GM12878 (cell line): ENCODE measurements at regions not wholly inside any gene's neighbourhood (a gene's known extent, or its start where the extent isn't known, plus 50 kb on each side); places are given as distances from the start of the nearest gene placed in this dataset.

Source experiments
- ATAC-seq: fragments of 200-7000 bp; cut with Tn5 transposase; 3 replicates; pipeline ENCODE4 v1.9.1; 2020; ENCODE audit warnings: mild to moderate bottlenecking, moderate library complexity
- BruUV-seq: library from RNA; stranded (reverse); fragments of 400-500 nt; replicated peaks from 2 replicates; lab custom pipeline; 2021; lab: Mats Ljungman, UMichigan
- CTCF ChIA-PET: fragments of 300-600 bp; sonication (Branson Sonifier 250); formaldehyde crosslinking; extraction: SDS; loops from one replicate; lab custom pipeline; 2021; ENCODE audit warnings: inconsistent platforms; lab: Yijun Ruan, JAX
- POLR2A ChIA-PET: fragments of 350-600 bp; formaldehyde crosslinking; extraction: SDS; loops from one replicate; lab custom pipeline; 2021; ENCODE audit warnings: inconsistent platforms; lab: Charles Lee
- RAD21 ChIA-PET: fragments of 300-600 bp; sonication (Branson Sonifier 250); formaldehyde crosslinking; loops from one replicate; lab custom pipeline; 2023; ENCODE audit warnings: antibody characterized with exemption; ENCODE audit not compliant: unreplicated experiment; lab: Charles Lee
- SMC1A ChIA-PET: fragments of 300-600 bp; sonication (Branson Sonifier 250); formaldehyde crosslinking; loops from one replicate; lab custom pipeline; 2023; ENCODE audit not compliant: unreplicated experiment, uncharacterized antibody; lab: Charles Lee
- DNase-seq: peaks from one replicate; pipeline ENCODE4 v3.0.0-alpha.2; 2011; ENCODE audit warnings: low read depth, low spot score
- FAIRE-seq: peaks from 3 replicates; lab custom pipeline; 2011; peaks lifted over from hg19 to GRCh38; lab: Jason Lieb, UNC
- H2AFZ ChIP-seq: 2 replicates; pipeline ENCODE4 v1.6.0; 2011; ENCODE audit warnings: low read depth, low read length, control low read depth; ENCODE audit not compliant: control insufficient read depth
- H3K27ac ChIP-seq: 2 replicates; pipeline ENCODE4 v1.5.1; 2011; ENCODE audit warnings: control low read depth; ENCODE audit not compliant: control insufficient read depth, insufficient read depth
- H3K27me3 ChIP-seq, 2 experiments: replicated peaks in 1 of 2; 2 replicates each; pipeline versions ENCODE4 v1.6.0 to v1.6.1; 2011; ENCODE audit warnings: low read length in 1 of 2; ENCODE audit not compliant: control insufficient read depth in 2 of 2, insufficient read depth in 2 of 2
- H3K36me3 ChIP-seq, 2 experiments: 2 replicates each; pipeline ENCODE4 v1.5.1; 2011; ENCODE audit warnings: low read length in 1 of 2; ENCODE audit not compliant: control insufficient read depth in 2 of 2, insufficient read depth in 2 of 2
- H3K4me1 ChIP-seq: 2 replicates; pipeline ENCODE4 v1.6.1; 2011; ENCODE audit warnings: mild to moderate bottlenecking, low read length, moderate library complexity, mixed read lengths; ENCODE audit not compliant: control insufficient read depth, insufficient read depth
- H3K4me2 ChIP-seq: 2 replicates; pipeline ENCODE4 v1.6.0; 2011; ENCODE audit warnings: control low read depth; ENCODE audit not compliant: control insufficient read depth, insufficient read depth
- H3K4me3 ChIP-seq: fragments of 200-600 bp; sonication (generic); 2 replicates; pipeline ENCODE4 v1.5.1; 2016
- H3K79me2 ChIP-seq: 2 replicates; pipeline ENCODE4 v1.6.0; 2011; ENCODE audit warnings: low read length; ENCODE audit not compliant: control insufficient read depth, insufficient read depth
- H3K9ac ChIP-seq: 2 replicates; pipeline ENCODE4 v1.8.0; 2011; ENCODE audit warnings: low read length, control low read depth, mixed read lengths; ENCODE audit not compliant: control insufficient read depth, insufficient read depth
- H3K9me3 ChIP-seq: replicated peaks from 3 replicates; pipeline ENCODE4 v1.5.1; 2011; ENCODE audit warnings: mild to moderate bottlenecking, low read length; ENCODE audit not compliant: control insufficient read depth, insufficient read depth
- H4K20me1 ChIP-seq: 2 replicates; pipeline ENCODE4 v1.6.0; 2011; ENCODE audit not compliant: control insufficient read depth, insufficient read depth
- ATF2 ChIP-seq: IDR thresholded peaks from 2 replicates; pipeline ENCODE4 v1.6.1; 2012; ENCODE audit warnings: low read length, inconsistent platforms
- CBX3 ChIP-seq: fragments of 200-600 bp; sonication (generic); IDR thresholded peaks from 2 replicates; pipeline ENCODE4 v1.6.1; 2016; ENCODE audit warnings: low read depth, borderline replicate concordance
- ELK1 ChIP-seq: IDR thresholded peaks from 2 replicates; pipeline ENCODE4 v1.6.1; 2012; ENCODE audit warnings: low read depth, low read length, improper control_type of control experiment
- EP300 ChIP-seq, 2 experiments: fragments of 150-350 bp in 1 of 2; IDR thresholded peaks; 2 replicates each; pipeline ENCODE4 v1.6.1; 2011 to 2012; ENCODE audit warnings: low read depth in 2 of 2, low read length in 2 of 2, borderline replicate concordance in 1 of 2, improper control_type of control experiment in 1 of 2, inconsistent platforms in 1 of 2; ENCODE audit not compliant: control insufficient read depth in 1 of 2
- ESRRA ChIP-seq: IDR thresholded peaks from 2 replicates; pipeline ENCODE4 v1.6.1; 2012; ENCODE audit warnings: mild to moderate bottlenecking, low read length, improper control_type of control experiment
- NFXL1 ChIP-seq: fragments of 450-650 bp; IDR thresholded peaks from 2 replicates; pipeline ENCODE4 v1.6.1; 2017; ENCODE audit warnings: antibody characterized with exemption, mild to moderate bottlenecking, borderline replicate concordance
- NFYA ChIP-seq: IDR thresholded peaks from 2 replicates; pipeline ENCODE4 v1.6.1; 2011; ENCODE audit warnings: low read depth, mild to moderate bottlenecking, low read length, improper control_type of control experiment, borderline replicate concordance
- NRF1 ChIP-seq: conservative IDR thresholded peaks from 2 replicates; pipeline ENCODE4 v1.6.1; 2011; ENCODE audit warnings: mild to moderate bottlenecking, low read depth, low read length, improper control_type of control experiment
- REST ChIP-seq: IDR thresholded peaks from 2 replicates; pipeline ENCODE4 v1.6.1; 2012; ENCODE audit warnings: mild to moderate bottlenecking, low read depth, low read length
- SIN3A ChIP-seq: IDR thresholded peaks from 2 replicates; pipeline ENCODE4 v1.6.1; 2012; ENCODE audit warnings: low read depth, low read length, improper control_type of control experiment
- TAF1 ChIP-seq: IDR thresholded peaks from 2 replicates; pipeline ENCODE4 v1.6.1; 2011; ENCODE audit warnings: mild to moderate bottlenecking, low read depth, low read length, borderline replicate concordance
- YY1 ChIP-seq: IDR thresholded peaks from 2 replicates; pipeline ENCODE4 v1.6.1; 2011; ENCODE audit warnings: low read depth, mild to moderate bottlenecking, low read length
- ZBTB4 ChIP-seq: fragments of 450-650 bp; formaldehyde crosslinking; IDR thresholded peaks from 2 replicates; pipeline ENCODE4 v1.4.0; 2022; ENCODE audit warnings: mild to moderate bottlenecking, moderate library complexity
- WGBS: methylation state at CpG from one replicate; pipeline ENCODE4 v1.1.6; 2016; ENCODE audit warnings: low lambda C conversion rate; ENCODE audit not compliant: insufficient replicate concordance, insufficient coverage; ENCODE audit errors: missing lambda C conversion rate; 5-methylcytosine and 5-hydroxymethylcytosine counted together
- in situ Hi-C: fragments of 300-500 bp; cut with MboI; formaldehyde crosslinking; loops from 9 replicates; pipeline ENCODE4 v1.14.3; 2018; ENCODE audit warnings: mixed read lengths
- intact Hi-C: fragments of 100-400 bp; cut with micrococcal nuclease; formaldehyde crosslinking; loops from one replicate; pipeline ENCODE4 v1.14.2; 2022; ENCODE audit not compliant: unreplicated experiment

GRCh38 chr1:208985231-208985630 is 598.3 kb upstream of the CAMK1G start:
- no peaks in the 10 kb centered on the region for H4K20me1 ChIP-seq
- ChIA-PET POLR2A (no interaction called here), CTCF (interaction anchor here (1.3 kb wide), 1 partner anchor 13 kb away, joined by 4 read pairs; no protein-coding TSS in a partner anchor), RAD21 (no interaction called here), SMC1A (interaction anchor here (0.6 kb wide), 1 partner anchor 105 kb away, joined by 3 read pairs; no protein-coding TSS in a partner anchor)
- in situ Hi-C loops (no loop called here), intact Hi-C loops (no loop called here)
- H3K27me3 ChIP-seq = no peaks in the 10 kb centered on the region
- ATAC-seq (no peak), FAIRE-seq (no peak), DNase-seq (no peak)
- no peak overlapping the region for H2AFZ ChIP-seq
- H3K27ac ChIP-seq = no peak overlapping the region
- H3K9ac ChIP-seq = no peak overlapping the region
- no peaks in the 10 kb centered on the region; the same call in 2 of the 3 replicates for H3K9me3 ChIP-seq
- no peak overlapping the region for H3K4me3 ChIP-seq
- WGBS = 4% methylated on average over 1 of the region's 1 CpG
- H3K79me2 ChIP-seq = no peaks in the 10 kb centered on the region
- H3K4me2 ChIP-seq = no peak overlapping the region
- H3K36me3 ChIP-seq = no peaks in the 10 kb centered on the region
- no TSS peak for BruUV-seq
- H3K4me1 ChIP-seq = peaks cover 7% of the 10 kb centered on the region
- TF ChIP-seq NRF1 (no peak), ATF2 (no peak), REST (no peak), CBX3 (no peak), NFXL1 (no peak), ZBTB4 (CRISPR knock-in tag) (no peak), NFYA (no peak), EP300 (IDR thresholded peaks at IDR 0.05; ENCODE audit: borderline replicate concordance in 1 of 2, control insufficient read depth in 1 of 2, low read depth in 2 of 2, low read length in 2 of 2) (no peak), TAF1 (no peak), YY1 (no peak), ESRRA (no peak), ELK1 (no peak), SIN3A (no peak)
